ENCODE measurements at regions not wholly inside any gene's neighbourhood (a gene's known extent, or its start where the extent isn't known, plus 50 kb on each side); places are given as distances from the start of the nearest gene placed in this dataset.

DNA sequence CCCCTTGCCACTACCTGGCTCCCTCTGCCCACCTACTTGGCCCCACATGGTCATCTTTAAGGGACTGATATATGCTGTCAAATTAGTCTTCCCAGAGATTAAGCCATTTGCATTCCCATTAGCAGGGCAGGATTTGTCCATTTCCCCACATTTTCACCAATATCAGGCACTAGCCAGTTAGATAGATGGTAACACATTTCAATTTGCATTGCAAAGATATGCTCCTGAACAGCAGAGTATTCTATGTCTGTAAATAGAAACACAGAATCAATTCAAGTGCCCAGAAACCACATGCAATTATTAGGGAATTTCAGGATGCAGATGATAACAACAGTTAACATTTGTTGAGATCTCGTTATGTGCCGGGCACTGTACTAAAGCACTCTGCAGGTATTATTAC lies 92.6 kb upstream of the IL12B start:
- no peak for DNase-seq

DNA sequence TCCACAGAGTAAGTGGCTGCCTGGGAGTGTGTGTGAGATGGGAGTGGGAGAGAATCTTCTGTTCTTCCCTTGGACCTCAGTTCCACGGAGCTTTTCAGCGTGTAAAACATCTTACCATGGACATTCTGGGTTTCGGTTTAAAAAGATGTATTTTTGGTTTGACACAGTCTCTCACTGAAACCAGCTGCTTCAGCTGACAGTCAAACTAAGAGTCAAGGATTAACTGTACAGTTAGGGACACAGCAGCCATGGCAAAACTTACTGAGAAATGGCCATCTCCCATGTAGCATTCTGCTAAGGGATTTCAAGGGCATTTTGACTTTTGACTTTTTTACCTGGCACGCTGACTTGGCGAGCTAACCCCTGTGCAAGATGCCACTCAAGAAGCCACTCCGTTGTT lies 93.8 kb upstream of the IL12B start:
- no peak for DNase-seq

DNA sequence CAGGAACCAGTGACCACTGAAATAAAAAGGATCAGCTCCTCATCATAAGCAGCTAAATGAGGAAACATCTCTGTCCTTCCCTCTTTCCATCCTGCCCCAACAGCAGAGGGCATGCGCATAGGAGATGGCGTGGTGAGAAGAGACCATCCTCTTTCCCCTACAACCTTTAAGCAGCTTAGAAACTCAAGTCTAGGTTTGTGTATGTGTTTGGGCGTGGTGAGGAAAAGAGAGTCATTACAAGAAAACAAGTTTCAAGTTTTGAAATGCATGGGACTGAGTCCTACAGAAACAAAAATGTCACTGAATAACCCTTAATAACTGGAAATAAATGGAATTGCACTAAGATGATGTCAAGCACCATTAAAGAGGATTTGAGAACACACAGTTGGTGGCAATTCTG lies 96.4 kb upstream of the IL12B start:
- DNase-seq, result no peak

DNA sequence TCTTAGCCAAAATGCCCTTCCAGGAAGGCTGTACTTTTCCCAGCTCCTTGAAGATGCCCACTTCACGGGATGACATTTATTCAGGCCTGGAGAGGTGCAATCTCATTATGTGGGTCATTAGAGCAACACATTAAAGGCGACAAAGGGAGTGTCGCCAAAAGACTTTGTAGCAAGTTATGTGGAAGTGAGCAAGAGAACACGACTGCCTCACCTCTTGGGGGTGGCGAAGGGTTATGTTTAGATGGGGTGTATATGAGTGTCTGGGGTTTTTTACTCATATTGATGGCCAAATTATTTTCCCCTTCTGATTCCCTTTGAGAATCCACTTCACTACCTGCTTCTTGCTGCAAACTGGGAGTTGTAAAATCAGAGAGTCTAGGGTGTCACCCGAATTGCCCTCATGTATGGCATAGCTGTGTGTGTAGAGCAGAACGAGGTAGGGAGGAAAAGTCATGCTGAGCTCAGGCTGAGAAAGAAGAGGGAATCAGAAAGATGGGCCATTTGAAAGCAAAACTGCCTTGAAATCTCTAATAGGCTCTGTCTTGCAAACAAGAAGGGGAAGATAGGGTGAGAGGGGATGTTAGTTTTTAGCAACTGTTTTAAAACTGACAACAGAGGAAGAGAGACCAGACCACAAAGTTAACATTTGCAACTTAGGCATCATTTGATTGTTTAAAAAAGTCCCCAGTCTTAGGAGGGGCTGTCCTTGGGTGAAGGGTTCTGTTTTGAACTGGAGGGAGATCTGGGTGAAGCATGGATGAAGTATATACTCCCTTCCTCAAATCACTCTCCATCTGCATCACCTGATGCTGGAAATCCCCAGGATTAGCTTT lies 97.1 kb upstream of the IL12B start:
- DNase-seq, result no peak

DNA sequence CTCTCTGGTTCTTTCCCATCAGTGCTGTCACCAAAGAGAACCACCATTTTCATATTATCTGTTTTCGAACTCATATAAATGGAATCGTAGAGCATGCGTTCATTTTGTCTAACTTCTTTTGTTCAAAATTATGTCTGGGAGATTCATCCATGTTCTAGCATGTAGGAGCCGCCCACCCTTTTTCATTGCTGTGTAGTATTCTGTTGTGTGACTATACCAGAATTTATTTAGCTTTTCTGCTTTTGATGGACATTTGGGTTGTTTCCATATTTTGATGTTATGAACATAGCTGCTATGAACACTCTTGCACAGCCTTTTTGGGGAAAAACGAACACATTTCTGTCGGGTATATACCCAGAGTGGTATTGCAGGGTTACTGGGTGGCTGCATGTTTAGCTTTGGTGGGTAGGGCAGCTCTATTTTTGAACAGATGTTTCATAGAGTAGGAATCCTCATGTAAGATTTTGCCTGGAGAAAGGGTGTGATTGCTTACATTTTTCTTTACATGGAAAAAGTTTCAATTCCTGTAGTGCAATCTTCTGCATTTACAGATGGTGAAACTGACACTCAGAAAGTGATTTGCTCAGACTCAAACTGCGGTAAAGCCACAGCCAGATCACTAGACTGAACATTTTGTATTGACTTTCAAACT lies 100.2 kb upstream of the IL12B start:
- no peak for DNase-seq

DNA sequence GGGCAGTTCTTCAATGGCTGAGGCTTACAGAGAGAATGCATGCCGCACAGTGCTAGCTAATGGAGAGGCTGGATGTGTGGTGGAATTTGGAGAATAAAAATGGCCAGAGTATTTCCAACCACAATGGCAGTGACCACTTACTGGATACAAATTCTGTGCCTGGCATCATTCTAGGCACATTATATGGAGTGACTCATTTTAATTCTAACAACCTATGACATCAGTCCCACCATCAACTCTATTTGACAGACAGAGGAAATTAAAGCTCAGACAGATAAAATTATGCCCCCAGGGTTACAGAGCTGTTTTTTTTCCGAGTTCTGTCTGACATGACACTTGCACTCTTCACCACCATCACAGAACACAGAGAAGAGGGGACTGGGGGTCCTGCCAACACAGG lies 105.6 kb upstream of the IL12B start:
- DNase-seq, result no peak

DNA sequence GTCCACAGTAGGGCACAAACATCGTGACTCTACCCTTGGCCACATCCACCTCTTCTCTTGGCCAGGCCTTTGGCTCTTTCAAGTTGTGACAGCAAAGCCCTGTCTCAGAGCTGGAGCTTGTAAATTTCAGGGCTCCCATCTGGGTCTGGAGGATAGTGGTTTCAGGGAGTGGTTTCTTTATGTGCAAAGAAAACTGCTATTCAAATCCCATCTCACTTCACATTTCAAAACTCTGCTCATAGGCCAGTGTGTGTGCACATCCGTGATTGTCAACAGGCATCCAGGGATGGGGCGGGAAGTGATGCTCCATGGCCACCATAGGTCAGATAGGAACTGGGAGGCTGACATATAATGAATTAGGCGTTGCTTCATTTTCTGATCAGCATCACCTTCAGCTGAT lies 107.8 kb upstream of the IL12B start:
- no peak for DNase-seq

DNA sequence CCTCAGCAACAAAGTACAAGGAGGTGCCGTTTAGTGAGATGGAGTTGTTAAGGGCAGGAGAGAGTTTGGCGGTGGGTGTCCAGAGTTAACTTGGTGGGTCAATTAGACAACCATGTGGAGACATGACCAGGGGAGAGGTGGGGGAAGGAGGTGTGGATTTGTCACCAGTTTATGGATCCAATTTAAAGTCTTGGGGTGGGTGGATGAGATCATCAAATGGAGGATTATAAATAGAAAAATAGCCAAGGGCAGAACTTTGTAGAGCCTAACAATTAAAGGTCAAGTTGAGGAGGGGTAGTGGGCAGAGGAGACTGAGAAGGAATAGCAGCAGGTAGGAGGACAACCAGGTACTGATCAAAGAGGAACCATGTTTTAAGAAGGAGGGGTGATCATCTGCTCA lies 108.7 kb upstream of the IL12B start:
- no peak for DNase-seq

DNA sequence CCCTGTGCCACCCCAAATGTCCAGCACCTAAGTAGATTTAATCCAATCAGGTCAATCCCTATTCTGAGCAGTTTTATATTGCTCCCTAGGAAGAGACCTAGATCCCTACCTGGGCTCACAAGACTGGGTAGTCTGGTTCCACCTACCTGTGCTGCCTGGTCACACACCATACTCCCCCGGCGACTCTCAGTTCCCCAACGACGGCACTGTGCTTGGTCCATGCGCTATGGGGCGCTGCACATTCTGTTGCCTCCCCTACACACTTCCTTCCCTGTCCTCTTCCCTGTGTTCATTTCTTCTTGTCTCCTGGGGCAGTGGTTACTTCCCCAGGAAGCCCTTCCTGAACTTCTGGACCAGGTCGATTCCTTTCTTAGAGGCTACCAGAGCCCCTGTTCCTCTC lies 109.9 kb upstream of the IL12B start:
- DNase-seq, result no peak

DNA sequence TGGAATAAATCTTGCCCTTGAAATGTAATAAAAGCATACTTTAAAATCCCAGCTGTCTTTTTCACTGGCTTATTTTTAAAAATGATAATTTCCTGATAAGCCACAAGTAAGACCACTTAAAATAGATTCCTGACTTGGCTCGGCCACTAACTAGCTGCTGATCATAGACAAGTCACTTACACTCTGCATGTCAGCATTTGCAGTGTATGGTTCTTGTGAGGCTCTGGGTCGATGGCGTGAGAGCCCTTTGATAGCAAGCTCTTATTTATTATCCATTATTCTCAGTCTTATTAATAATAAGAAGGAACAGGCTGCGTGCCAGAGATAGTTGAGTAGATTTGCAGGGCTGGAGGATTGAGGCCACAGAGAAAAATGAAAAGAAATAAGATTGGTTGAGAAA lies 110.7 kb upstream of the IL12B start:
- peak; percentile 22 for DNase-seq

DNA sequence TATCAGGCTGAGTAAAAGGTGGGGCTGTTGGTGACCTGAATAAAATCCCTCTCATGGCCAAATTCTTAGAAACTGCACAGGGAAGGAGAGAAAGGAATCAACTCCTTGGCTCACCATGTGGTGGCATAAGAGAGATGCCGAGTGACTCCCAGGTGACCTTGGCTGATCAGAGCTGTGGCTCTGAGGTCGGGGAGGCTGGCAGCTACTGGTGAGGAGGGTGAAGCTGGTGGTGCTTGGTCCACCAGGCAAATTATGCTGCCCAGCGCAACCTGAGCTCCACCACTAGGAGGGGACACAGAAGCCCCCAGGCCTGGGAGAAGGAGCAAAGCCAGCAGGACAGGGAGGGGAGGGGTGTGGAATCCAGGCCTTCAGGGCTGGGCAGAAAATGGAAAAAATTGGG lies 111.2 kb upstream of the IL12B start:
- DNase-seq, result peak; percentile 10

DNA sequence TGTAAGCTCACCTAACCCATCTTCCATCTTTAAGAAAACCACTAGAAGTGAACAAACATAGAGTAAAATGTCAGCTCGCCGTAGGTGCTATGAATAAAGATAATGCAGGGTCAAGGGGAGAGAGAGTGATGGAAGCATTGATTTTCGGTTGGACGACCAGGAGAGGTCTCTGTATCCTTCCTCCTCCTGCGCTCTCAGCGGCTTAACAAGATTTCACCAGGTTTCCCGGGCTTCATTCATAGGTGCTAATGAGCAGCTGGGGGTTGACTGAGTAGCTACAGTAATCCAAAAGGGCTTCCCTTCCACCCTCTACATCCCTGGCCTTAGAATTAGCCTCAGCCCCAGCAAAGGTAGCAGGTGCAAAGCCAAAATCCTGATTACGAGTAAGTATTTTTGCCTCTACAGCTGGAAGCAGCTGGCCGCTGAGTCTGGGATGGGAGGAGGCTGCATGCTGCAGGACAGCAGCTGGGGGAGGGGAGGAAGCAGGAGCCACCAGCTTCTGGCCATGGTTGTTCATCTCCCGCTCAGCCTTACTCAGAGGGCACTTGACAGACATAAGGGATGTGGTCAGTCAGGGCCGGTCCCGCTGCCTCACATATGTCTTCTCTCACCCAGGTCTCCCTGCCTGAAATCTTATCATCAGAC lies 112.0 kb upstream of the IL12B start:
- no peak for DNase-seq

DNA sequence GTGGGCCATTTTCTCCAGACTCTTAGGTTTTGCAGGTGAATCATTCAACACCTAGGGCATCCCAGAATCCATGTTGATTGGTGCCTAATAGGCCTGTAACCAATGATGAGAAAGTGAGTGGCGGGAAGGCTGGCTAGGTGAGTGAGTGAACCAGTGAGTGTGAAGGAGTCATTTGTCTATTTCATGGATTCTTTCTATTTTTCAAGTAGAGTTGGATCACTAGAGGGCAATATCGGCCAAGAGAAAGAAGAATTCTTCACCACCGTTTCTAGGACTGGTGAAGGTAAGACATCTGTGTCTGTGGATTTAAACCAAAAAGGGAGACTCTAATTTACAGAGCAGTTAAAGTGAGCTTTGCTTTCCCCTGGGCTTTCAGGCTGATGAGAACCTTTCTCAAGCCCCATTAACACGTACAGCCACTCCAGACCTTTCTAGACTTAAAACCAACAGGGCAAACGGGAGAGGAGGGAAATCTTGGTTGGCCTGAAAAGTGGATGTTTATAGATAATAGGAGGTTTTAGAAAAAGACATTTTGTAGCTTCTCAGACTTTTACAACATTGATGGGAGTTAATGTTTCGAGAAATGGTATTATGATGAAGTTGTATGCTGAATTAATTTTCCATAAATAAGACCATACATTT lies 114.3 kb upstream of the IL12B start:
- peak; percentile 10 for DNase-seq

DNA sequence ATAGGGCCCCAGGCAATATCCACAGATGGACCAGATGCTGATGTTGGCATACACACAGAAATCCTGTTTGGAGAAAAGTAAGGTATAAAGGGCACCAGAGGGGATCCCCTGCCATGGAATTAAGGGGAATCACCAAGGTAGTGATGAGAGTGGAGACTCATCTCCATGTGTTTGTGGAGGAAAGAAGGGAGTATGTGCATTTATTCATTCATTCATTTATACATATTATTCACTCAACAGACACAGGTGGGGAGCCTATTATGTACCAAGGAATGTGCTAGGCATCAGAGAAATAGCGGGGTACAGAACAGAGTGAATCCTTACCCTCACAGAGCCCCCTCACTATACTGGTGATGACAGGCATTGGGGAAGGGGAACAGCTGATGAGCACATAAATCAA lies 116.8 kb upstream of the IL12B start:
- no peak for DNase-seq

DNA sequence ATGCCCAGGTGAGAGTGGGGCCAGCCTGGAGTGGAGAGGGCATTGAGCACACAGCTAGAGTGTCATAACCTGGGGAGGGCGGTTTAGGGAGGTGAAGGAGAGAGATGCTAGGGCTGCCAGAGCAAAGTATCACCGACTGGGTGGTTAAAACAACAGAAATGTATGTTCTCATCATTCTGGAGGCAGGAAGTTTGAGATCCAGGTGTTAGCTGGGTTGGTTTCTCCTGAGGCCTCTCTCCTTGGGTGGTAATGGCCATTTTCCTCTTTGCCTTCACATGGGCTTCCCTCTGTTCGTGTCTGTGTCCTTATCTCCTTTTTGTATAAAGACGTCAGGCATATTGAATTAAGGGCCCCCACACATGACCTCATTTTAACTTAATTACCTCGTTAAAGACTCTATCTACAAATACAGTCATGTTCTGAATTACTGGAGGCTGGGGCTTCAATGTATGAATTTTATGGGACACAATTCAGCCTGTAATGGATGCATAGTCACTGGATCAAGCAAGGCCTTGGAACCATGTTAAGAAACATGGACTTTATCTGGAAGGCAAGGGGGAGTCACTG lies 118.6 kb upstream of the IL12B start:
- no peak for DNase-seq

DNA sequence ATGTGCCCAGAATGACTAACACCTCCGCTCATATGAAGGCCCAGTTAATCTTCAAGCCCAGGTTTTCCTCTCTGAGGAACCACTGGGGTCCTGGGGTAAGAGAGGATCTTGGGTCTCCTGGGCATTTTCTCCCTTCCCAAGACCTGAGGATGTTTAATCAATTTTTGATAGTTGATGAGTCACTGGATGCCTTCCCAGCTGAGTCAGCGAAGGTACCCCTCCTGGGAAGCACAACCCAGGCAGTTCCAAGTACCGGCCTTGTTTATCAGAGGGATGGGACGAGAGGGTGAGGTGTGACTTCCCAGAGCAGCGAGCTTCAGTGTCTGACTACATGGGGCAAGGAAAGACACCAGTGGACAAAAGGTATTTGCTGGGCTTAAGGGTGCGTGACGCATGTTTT lies 119.6 kb upstream of the IL12B start:
- DNase-seq, result no peak

DNA sequence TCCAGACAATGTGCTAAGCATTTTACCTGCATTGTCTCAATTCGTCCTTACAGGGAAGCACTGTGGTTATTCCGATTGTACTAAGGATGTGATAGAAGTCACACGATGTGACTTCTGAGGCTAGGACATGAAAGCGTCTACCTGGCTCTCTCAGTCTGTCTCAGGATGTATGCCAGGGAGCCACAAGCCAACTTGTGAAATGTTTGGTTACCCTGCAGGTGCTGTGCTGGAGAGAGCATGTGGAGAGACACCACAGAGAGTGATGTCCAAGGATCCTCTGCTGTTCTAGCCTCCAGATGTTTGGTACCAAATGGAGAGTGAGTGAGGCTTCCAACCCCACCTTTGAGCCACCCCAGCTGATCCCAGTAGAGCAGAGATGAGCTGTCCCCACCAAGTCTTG lies 120.1 kb upstream of the IL12B start:
- DNase-seq, result no peak

DNA sequence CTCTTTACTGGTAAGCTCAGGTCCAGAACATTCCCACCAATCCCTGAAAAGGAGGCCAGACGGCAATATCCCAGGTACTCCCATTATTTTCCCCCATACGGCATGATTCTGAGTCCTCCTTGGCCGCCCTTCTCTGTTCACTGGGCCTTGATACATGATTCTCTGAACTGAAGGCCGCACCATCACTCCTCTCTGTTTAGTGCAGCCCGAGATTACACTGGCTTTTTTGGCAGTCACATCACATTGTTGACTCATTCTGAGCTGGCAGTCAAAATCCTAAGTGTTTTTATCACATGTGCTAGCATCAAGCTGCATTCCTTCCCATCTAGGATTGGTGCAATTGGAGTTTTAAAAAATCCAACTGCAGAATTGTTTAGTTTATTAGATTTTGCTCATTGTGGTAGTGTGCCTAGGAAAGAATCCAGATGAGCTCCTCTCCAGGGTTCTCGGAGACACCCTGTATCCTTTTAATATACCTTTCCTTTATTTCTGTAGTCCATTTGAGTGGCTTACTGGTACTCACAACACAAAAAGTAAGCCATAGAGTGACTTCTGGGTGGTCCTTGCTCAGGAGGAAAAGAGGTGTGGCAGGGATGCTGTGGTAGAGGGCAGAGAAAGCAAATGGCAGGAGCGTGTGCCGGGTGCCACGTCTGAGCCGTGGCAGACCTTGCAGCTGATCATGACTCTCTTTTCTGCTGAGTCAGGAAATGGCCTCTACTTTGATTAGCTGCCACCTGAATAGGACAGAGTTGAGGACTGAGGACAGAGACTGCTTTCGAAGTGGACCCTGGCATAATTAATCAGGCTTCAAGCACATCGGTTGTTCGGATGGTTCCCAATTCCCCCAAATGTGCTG lies 121.1 kb upstream of the IL12B start:
- no peak for DNase-seq

DNA sequence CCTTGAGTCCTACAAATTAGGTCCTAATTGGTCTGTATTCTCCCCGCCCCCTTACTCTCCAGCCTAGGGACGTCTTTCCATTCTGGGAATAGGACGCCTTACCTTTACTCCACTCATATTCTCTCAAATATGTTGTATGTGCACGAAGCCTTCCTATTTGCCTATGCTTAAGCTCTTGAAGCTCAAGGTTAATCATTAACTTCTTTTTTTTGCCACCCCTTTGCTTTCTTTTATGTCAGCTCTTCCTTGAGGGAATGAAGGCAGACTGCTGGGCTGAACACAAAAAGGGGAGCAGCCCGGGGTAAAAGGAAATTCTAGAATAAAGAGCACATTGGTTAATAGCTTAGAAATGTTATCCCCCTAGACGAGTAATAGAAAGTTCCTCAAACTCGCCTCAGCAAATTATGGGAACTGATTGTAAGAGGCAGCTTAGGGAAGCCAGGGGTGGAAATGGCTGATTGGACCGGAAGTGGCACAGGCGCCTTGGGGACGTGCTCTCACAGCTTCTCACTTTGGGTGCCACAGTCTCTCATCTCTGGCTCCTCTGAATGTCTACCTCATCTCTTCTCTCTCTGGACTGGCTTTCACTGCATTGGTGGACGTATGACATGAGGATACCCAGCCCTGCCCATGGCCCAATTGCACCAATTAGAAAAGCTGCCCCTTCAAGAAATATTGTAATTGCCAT lies 122.3 kb upstream of the IL12B start:
- DNase-seq, result no peak

DNA sequence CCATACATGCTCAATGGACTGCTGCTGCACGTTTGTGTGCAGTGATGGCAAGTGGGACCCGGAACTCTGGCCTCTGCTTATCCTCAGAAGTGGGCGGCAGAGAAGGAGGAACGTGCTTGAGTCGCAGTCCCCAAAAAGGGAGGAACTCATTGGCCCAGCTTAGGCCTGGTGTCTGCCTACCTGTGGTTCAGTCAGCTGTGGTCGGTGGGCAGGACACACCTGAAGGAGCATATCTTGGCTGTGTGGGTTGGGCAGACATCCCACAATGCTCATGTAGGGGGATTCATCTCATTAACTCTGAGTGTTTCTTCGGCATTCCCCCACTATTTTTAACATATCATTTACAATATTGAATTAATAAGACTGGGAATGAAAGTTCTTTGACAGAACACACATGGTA lies 122.9 kb upstream of the IL12B start:
- no peak for DNase-seq

DNA sequence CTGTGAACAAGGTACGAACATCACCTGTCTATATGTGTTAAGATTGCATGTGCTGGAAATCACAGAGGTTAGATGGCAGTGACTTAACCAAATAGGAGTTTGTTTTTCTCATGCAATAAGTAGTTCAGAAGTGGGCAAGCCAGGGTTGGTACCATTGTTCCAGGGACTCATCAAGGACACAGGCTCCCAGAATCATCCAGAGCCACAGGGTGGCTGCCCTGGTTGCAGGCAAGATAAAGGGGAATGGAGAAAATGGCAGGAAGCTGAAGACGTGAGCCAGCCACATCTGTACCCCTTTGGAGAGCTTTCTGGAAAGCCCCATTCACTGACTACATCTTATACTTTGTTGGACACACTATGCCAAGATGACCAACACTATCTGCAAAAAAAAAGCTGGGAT lies 126.0 kb upstream of the IL12B start:
- DNase-seq, result no peak
